Epithelial cell of esophagus (primary cell): ENCODE measurements at regions not wholly inside any gene's neighbourhood (a gene's known extent, or its start where the extent isn't known, plus 50 kb on each side); places are given as distances from the start of the nearest gene placed in this dataset.
"Not testable (repeated sequence)": the region's sequence is repeated elsewhere in the genome, so short reads cannot be mapped to it uniquely, and the experiment has no call there.

Experiments
- DNase-seq: peaks from one replicate; pipeline ENCODE4 v3.0.0; 2010; ENCODE audit warnings: low read depth
- H3K4me3 ChIP-seq: 2 replicates; pipeline ENCODE4 v1.5.1; 2011; ENCODE audit warnings: mild to moderate bottlenecking, low read length, control low read depth
- CTCF ChIP-seq: IDR thresholded peaks from 2 replicates; pipeline ENCODE4 v1.5.1; 2011; ENCODE audit warnings: low read depth, mild to moderate bottlenecking, low read length, control low read depth, inconsistent platforms; ENCODE audit not compliant: insufficient read depth; ENCODE audit errors: missing control alignments

- TF ChIP-seq CTCF: no peak
- H3K4me3 ChIP-seq: no peak overlapping the region
- no peak for DNase-seq
Measured at GRCh38 chr2:95757988-95758387, 166.2 kb downstream of the TRIM43 start.

GRCh38 chr2:95759481-95760246 is 167.9 kb downstream of the TRIM43 start:
- no peak for DNase-seq
- TF ChIP-seq CTCF: no peak
- no peak overlapping the region for H3K4me3 ChIP-seq

GRCh38 chr2:95760806-95761525 is 169.2 kb downstream of the TRIM43 start:
- no peak overlapping the region for H3K4me3 ChIP-seq
- no peak for TF ChIP-seq CTCF
- DNase-seq: peak; percentile 72

- no peak for TF ChIP-seq CTCF
- no peak overlapping the region for H3K4me3 ChIP-seq
- no peak for DNase-seq
Measured at GRCh38 chr2:95761556-95761955, 169.8 kb downstream of the TRIM43 start.

GRCh38 chr2:95762023-95763021 is 170.5 kb downstream of the TRIM43 start:
- H3K4me3 ChIP-seq, DNase-seq: not testable (repeated sequence)

- DNase-seq, H3K4me3 ChIP-seq: not testable (repeated sequence)
Measured at GRCh38 chr2:95763074-95763473, 171.3 kb downstream of the TRIM43 start.

GRCh38 chr2:95764966-95765365 is 173.2 kb downstream of the TRIM43 start:
- DNase-seq, H3K4me3 ChIP-seq: not testable (repeated sequence)

- H3K4me3 ChIP-seq: not testable (repeated sequence)
Measured at GRCh38 chr2:95765925-95766910, 174.4 kb downstream of the TRIM43 start.

GRCh38 chr2:95767531-95767930 is 175.7 kb downstream of the TRIM43 start:
- not testable (repeated sequence) for H3K4me3 ChIP-seq, DNase-seq

More at GRCh38 chr2:95765925-95766910, 174.4 kb downstream of the TRIM43 start:
- DNase-seq: not testable (repeated sequence)

- not testable (repeated sequence) for DNase-seq, H3K4me3 ChIP-seq
Measured at GRCh38 chr2:95767950-95768349, 176.1 kb downstream of the TRIM43 start.

GRCh38 chr2:95769256-95769655 is 177.5 kb downstream of the TRIM43 start:
- not testable (repeated sequence) for H3K4me3 ChIP-seq, DNase-seq

- not testable (repeated sequence) for DNase-seq, H3K4me3 ChIP-seq
Measured at GRCh38 chr2:95770726-95771125, 178.9 kb downstream of the TRIM43 start.
